CD14-positive monocyte (primary cell): ENCODE measurements at regions not wholly inside any gene's neighbourhood (a gene's known extent, or its start where the extent isn't known, plus 50 kb on each side); places are given as distances from the start of the nearest gene placed in this dataset.

Experiments
- DNase-seq, 3 donors: peaks; one replicate each; pipeline ENCODE4 v3.0.0-alpha.2; 2011 to 2022
- H2AFZ ChIP-seq: 2 replicates; pipeline ENCODE4 v1.6.0; 2012; ENCODE audit warnings: mild to moderate bottlenecking, low read depth, low read length, inconsistent platforms; ENCODE audit not compliant: insufficient read depth, poor library complexity, severe bottlenecking
- H3K27ac ChIP-seq, 2 donors: 1 replicate in 1 of 2; 2 replicates in 1 of 2; pipeline ENCODE4 v1.5.1; 2012 to 2013; ENCODE audit warnings: low read length in 2 of 2, control low read depth in 1 of 2, inconsistent platforms in 1 of 2, low read depth in 1 of 2, mild to moderate bottlenecking in 1 of 2
- H3K27me3 ChIP-seq, 2 donors: one replicate each; pipeline versions ENCODE4 v1.6.0 to v1.6.1; 2011 to 2013; ENCODE audit warnings: low read length in 2 of 2; ENCODE audit not compliant: control insufficient read depth in 2 of 2, insufficient read depth in 2 of 2
- H3K36me3 ChIP-seq, 2 donors: replicated peaks in 1 of 2; 1 replicate in 1 of 2; 2 replicates in 1 of 2; pipeline versions ENCODE4 v1.5.1 to v1.6.1; 2012 to 2013; ENCODE audit warnings: low read length in 2 of 2, control low read depth in 1 of 2, inconsistent platforms in 1 of 2, mild to moderate bottlenecking in 1 of 2; ENCODE audit not compliant: insufficient read depth in 2 of 2, control insufficient read depth in 1 of 2
- H3K4me1 ChIP-seq, 2 donors: 1 replicate in 1 of 2; 2 replicates in 1 of 2; pipeline versions ENCODE4 v1.5.1 to v1.6.1; 2012 to 2013; ENCODE audit warnings: low read length in 2 of 2, control low read depth in 1 of 2, inconsistent platforms in 1 of 2, mild to moderate bottlenecking in 1 of 2, moderate library complexity in 1 of 2; ENCODE audit not compliant: insufficient read depth in 2 of 2, control insufficient read depth in 1 of 2
- H3K4me2 ChIP-seq: replicated peaks from 2 replicates; pipeline ENCODE3; 2012; ENCODE audit warnings: low read length, moderate library complexity, mild to moderate bottlenecking; ENCODE audit not compliant: poor library complexity, severe bottlenecking; ENCODE audit errors: extremely low read depth
- H3K4me3 ChIP-seq, 3 experiments: fragments of 200-600 bp in 1 of 3; sonication (generic) in 1 of 3; replicated peaks in 1 of 3; 1 replicate in 2 of 3; 2 replicates in 1 of 3; pipeline ENCODE4 v1.5.1; 2011 to 2013; ENCODE audit warnings: low read length in 3 of 3, mild to moderate bottlenecking in 3 of 3, control low read depth in 2 of 3, low read depth in 2 of 3, inconsistent platforms in 1 of 3, moderate library complexity in 1 of 3
- H3K79me2 ChIP-seq: 2 replicates; pipeline ENCODE4 v1.6.0; 2012; ENCODE audit warnings: mild to moderate bottlenecking, control low read depth, inconsistent platforms, low read length, moderate library complexity; ENCODE audit not compliant: insufficient read depth
- H3K9ac ChIP-seq: 2 replicates; pipeline ENCODE4 v1.6.0; 2017; ENCODE audit warnings: low read length, mild to moderate bottlenecking; ENCODE audit not compliant: insufficient read depth, poor library complexity, severe bottlenecking
- H3K9me3 ChIP-seq, 2 donors: replicated peaks in 1 of 2; 1 replicate in 1 of 2; 2 replicates in 1 of 2; pipeline versions ENCODE4 v1.5.1 to v1.6.1; 2012 to 2013; ENCODE audit warnings: low read length in 2 of 2, control low read depth in 1 of 2; ENCODE audit not compliant: control insufficient read depth in 1 of 2, insufficient read depth in 1 of 2
- H4K20me1 ChIP-seq: 2 replicates; pipeline ENCODE4 v1.6.0; 2012; ENCODE audit warnings: mild to moderate bottlenecking, low read length, control low read depth, moderate library complexity; ENCODE audit not compliant: insufficient read depth
- H3K27ac Mint-ChIP-seq, 7 donors: one replicate each; pipeline ENCODE4 v1.8.0; 2020; ENCODE audit warnings: mild to moderate bottlenecking in 7 of 7, mixed read lengths in 7 of 7, moderate library complexity in 6 of 7, inconsistent platforms in 2 of 7
- H3K27me3 Mint-ChIP-seq, 3 donors: one replicate each; pipeline ENCODE4 v1.8.0; 2021 to 2022; ENCODE audit warnings: low read depth in 3 of 3, mild to moderate bottlenecking in 3 of 3, mixed read lengths in 3 of 3, moderate library complexity in 3 of 3, inconsistent platforms in 1 of 3
- H3K36me3 Mint-ChIP-seq, 2 donors: one replicate each; pipeline ENCODE4 v1.8.0; 2020; ENCODE audit warnings: mixed read lengths in 2 of 2, inconsistent platforms in 1 of 2, mild to moderate bottlenecking in 1 of 2
- H3K4me1 Mint-ChIP-seq: one replicate; pipeline ENCODE4 v1.8.0; 2020; ENCODE audit warnings: mild to moderate bottlenecking, mixed read lengths
- H3K4me3 Mint-ChIP-seq, 2 donors: one replicate each; pipeline ENCODE4 v1.8.0; 2020; ENCODE audit warnings: mild to moderate bottlenecking in 2 of 2, mixed read lengths in 2 of 2, moderate library complexity in 1 of 2
- H3K9me3 Mint-ChIP-seq, 7 donors: one replicate each; pipeline ENCODE4 v1.8.0; 2020 to 2022; ENCODE audit warnings: mixed read lengths in 7 of 7, mild to moderate bottlenecking in 6 of 7, moderate library complexity in 6 of 7, inconsistent platforms in 2 of 7
- WGBS: methylation state at CpG from one replicate; pipeline ENCODE4 v1.1.5; 2013; ENCODE audit warnings: missing lambda C conversion rate; ENCODE audit not compliant: insufficient coverage; 5-methylcytosine and 5-hydroxymethylcytosine counted together
- intact Hi-C, 2 donors: fragments of 100-400 bp; cut with micrococcal nuclease; formaldehyde crosslinking; loops; one replicate each; pipeline versions ENCODE4 v1.15.0 to v1.15.1; 2023
- TF ChIP-seq, protein P1 (sequence below): fragments of 200-600 bp; IDR thresholded peaks from one replicate; pipeline ENCODE4 v1.8.0; 2022; ENCODE audit warnings: antibody characterized with exemption, mild to moderate bottlenecking

DNA sequence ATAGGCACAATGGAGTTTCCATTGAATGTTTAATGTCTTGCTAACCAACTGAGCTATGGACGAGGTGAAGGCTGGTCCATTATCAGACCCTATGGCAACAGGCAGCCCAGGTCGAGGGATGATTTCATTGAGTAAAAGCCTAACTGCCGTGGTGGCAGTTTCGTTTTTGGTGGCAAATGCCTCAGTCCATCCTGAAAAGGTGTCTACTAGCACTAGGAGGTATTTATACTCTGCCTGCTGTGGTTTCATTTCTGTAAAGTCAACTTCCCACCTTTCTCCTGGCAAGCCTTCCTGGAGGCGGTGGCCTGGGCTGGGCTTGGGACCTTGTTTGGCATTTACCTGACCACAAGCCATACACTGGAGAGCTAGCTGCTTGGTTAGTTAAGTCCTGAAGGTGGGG is 75.8 kb downstream of the PRR15 start:
- H3K79me2 ChIP-seq, result no peaks in the 10 kb centered on the region
- no peaks in the 10 kb centered on the region for H3K27me3 ChIP-seq
- peaks cover 0 to 2% (median 2%) of the 10 kb centered on the region in 3 donors for H3K27me3 Mint-ChIP-seq
- H3K4me3 Mint-ChIP-seq, result no peak overlapping the region
- peaks cover 2 to 3% of the 10 kb centered on the region in 2 donors for H3K36me3 Mint-ChIP-seq
- WGBS, result 95% methylated on average over 4 of the region's 5 CpGs
- H3K4me2 ChIP-seq, result no peak overlapping the region
- no peak for DNase-seq
- no peaks in the 10 kb centered on the region for H3K4me1 ChIP-seq
- no peaks in the 10 kb centered on the region for H3K4me1 Mint-ChIP-seq
- no peaks in the 10 kb centered on the region for H3K9me3 ChIP-seq
- intact Hi-C loops, result no loop called here
- H3K27ac Mint-ChIP-seq, result no peak overlapping the region
- H3K36me3 ChIP-seq, result no peaks in the 10 kb centered on the region
- H3K9ac ChIP-seq, result no peak overlapping the region
- H3K9me3 Mint-ChIP-seq, result no peaks in the 10 kb centered on the region
- H2AFZ ChIP-seq, result no peak overlapping the region
- H4K20me1 ChIP-seq, result no peaks in the 10 kb centered on the region
- no peak overlapping the region for H3K27ac ChIP-seq
- H3K4me3 ChIP-seq, result no peak overlapping the region
- TF ChIP-seq, protein P1, sequence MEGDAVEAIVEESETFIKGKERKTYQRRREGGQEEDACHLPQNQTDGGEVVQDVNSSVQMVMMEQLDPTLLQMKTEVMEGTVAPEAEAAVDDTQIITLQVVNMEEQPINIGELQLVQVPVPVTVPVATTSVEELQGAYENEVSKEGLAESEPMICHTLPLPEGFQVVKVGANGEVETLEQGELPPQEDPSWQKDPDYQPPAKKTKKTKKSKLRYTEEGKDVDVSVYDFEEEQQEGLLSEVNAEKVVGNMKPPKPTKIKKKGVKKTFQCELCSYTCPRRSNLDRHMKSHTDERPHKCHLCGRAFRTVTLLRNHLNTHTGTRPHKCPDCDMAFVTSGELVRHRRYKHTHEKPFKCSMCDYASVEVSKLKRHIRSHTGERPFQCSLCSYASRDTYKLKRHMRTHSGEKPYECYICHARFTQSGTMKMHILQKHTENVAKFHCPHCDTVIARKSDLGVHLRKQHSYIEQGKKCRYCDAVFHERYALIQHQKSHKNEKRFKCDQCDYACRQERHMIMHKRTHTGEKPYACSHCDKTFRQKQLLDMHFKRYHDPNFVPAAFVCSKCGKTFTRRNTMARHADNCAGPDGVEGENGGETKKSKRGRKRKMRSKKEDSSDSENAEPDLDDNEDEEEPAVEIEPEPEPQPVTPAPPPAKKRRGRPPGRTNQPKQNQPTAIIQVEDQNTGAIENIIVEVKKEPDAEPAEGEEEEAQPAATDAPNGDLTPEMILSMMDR, result no peak

DNA sequence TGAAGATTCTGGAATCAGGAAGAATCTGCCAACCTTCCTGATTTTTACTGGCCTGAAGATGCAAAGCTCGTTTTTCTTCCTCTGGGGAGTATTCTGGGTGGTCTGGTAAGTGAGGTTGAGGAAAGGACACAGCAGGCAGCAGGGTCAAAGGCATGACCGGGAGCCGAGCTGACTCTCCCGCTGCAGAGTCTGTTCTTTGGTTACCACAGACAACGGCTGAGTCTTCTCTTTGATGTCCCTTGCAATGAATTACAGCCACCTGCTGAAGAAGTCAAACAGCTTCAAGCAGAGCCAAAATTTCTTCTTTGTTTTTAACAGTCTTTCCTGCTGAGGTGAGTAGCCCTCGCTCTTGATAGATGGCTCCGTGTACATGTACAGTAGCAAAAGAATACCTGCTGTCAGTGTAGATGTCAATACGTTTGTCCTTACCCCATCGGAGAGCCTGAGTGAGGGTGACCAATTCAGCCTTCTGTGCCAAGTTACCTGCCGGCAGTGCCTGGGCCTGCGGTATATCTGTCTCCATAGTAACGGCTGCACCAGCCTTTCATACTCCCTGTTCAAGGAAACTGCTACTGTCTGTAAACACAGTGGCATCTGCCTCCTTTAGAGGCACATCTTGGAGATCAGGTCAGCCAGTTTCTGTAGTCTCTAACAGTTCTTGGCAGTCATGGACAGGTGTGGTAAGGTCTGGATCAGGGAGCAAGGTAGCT is 76.4 kb downstream of the PRR15 start:
- Mint-ChIP-seq H3K9me3 (no peaks in the 10 kb centered on the region), H3K27ac (no peak overlapping the region)
- intact Hi-C loops, result no loop called here

More for the DNA sequence above, 76.4 kb downstream of the PRR15 start:
- Histone ChIP-seq H3K27ac (no peak overlapping the region), H3K4me1 (no peaks in the 10 kb centered on the region), H3K4me3 (no peak overlapping the region), H3K4me2 (no peak overlapping the region), H3K79me2 (no peaks in the 10 kb centered on the region), H4K20me1 (no peaks in the 10 kb centered on the region), H2AFZ (no peak overlapping the region), H3K36me3 (no peaks in the 10 kb centered on the region), H3K9ac (no peak overlapping the region), H3K27me3 (no peaks in the 10 kb centered on the region), H3K9me3 (no peaks in the 10 kb centered on the region)
- DNase-seq, result no peak
- H3K4me1 Mint-ChIP-seq, result no peaks in the 10 kb centered on the region
- TF ChIP-seq, protein P1, result no peak
- WGBS, result 94% methylated on average over 12 of the region's 12 CpGs
- peaks cover 2 to 3% of the 10 kb centered on the region in 2 donors for H3K36me3 Mint-ChIP-seq
- no peak overlapping the region for H3K4me3 Mint-ChIP-seq
- H3K27me3 Mint-ChIP-seq, result peaks cover 0 to 2% (median 0%) of the 10 kb centered on the region in 3 donors
